T-helper 22 cell (primary cell): ENCODE measurements at regions not wholly inside any gene's neighbourhood (a gene's known extent, or its start where the extent isn't known, plus 50 kb on each side); places are given as distances from the start of the nearest gene placed in this dataset.
"Not testable (repeated sequence)": the region's sequence is repeated elsewhere in the genome, so short reads cannot be mapped to it uniquely, and the experiment has no call there.

ENCODE experiments used
- DNase-seq: peaks from one replicate; pipeline ENCODE4 v3.0.0-alpha.2; 2020; ENCODE audit warnings: low read depth

DNA sequence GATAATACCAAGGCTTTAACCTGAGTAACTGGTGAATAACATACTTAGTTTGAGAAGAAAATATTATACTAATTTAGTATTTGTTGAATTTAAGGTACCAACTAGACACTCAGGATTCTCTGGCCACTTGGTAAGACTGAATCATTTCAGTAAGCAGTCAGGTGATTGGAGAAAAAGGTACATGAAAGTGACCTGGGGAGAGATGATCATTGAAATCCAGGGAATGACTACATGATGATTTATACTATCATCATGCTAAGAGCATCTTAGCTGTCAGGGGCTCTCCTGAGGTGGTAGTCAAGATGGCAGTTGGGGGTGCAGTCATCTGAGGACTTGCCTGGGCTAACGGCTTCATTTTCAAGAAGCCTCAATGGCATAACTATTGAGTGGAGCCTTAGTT, 571.2 kb upstream of the ACVR2A start:
- DNase-seq: no peak

DNA sequence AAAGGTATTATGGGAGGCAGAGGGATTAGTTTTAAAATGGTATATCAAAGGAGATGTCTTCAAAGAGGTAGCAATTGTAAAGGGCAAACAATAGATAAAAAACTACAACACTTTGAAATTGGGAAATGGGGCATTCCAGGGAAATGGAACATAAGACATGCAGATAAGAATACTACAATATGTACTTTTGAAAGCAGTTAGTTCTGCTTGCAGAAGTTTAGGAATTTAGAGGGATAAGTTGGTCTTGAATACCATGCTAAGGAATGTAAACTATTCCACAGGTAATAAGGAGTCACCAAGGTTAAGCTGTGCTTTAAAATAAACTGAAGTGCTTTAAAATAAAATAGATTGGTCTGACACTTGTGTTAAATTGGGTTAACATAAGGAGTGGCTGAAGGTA, 571.7 kb upstream of the ACVR2A start:
- no peak for DNase-seq

DNA sequence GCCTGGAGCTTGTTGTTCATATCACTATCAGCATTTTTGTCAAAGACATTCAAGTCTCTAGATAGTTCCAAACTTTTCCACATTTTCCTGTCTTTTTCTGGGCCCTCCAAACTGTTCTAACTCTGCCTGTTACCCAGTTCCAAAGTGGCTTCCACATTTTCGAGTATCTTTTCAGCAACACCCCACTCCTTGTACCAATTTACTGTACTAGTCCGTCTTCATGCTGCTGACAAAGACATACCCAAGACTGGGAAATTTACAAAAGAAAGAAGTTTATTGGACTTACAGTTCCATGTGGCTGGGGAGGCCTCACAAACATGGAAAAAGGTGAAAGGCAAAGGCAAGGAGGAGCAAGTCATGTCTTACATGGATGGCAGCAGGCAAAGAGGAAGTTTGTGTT, 575.2 kb upstream of the ACVR2A start:
- DNase-seq: not testable (repeated sequence)

DNA sequence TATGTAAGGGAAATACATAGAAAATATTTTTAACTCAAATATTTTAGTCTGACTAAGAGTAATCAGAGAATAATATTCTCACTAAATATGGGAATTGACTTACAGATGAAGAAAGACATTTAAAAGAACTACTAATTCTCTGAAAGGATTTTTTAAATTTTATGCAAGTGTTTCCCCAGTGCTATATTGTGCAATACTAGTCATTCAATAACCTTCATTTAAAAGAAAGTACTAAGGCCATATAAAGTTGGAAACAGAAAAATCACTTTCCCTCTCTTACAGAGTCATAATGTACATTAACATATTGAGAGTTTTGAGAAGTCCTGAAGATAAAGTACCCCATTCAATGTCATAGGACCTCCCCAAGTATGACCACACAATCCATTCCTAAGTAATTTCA, 584.6 kb upstream of the ACVR2A start:
- DNase-seq: no peak

DNA sequence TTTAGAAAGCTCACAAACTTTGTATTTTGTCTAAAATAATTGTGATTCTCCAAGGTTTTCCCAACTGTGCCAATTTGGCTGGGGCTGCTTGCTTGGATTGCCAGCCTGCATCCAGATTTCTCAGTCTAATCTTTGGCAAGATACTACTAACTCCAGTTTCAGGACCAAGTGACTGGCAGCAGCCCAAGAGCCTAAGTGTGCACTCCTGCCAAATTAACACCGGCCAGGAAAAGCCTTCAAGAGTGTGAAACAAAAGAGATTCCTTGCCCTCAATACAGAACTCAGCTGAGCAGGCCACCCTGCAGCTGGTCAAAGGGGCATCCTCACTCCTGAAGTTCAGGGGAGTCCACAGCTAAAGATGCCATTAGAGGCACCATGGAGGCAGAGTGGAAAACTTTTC, 589.0 kb upstream of the ACVR2A start:
- DNase-seq: no peak

DNA sequence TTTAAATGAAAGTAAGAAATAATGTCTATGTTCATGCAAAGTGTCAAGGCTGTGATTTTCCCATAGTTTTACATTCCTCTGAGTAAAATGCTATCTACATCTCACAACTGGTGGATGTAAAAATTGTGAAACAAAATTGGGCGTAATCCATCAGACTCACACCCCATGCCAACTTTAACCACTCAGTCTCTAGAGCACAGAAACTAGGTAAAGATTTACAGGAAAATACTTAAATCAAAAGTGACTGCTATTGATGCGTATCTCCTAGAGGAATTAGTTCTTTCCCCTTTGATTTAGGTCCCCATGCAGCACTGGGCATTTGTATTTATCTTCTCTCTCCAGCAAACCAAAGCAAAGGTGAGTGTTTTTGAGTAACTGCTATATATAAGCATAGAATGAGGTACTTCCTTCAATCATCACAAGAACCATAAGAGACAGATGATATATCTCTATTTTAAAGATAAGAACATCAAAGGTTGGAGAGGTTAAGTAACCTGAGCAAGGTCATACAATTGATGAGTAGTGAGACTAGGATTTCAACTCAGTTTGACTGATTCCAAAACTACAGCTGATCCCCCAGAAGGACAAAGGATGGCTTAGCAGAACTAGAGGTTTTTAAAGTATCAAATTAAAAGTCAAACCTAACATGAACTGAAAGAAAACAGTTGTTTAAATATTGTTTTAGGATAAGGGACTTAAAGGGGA, 594.0 kb upstream of the ACVR2A start:
- no peak for DNase-seq

DNA sequence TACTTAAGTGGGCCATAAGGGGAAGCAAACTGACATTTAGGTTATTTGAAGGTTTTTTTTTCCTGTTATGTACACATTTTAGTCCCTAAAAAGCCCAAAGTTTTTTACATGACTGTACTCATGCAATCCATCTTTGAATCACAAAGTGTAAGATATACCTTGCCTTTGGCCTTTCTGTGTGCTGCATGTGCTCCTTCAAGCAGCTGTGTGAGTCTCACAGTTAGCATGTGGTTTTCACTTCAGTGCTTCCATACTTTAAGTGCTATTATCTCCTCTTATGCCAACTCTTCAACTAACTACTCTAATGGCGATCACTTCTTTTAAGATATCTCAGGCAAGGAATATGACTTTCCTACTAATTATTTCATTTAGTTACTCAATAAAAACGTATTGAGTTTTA, 597.1 kb upstream of the ACVR2A start:
- DNase-seq: no peak

DNA sequence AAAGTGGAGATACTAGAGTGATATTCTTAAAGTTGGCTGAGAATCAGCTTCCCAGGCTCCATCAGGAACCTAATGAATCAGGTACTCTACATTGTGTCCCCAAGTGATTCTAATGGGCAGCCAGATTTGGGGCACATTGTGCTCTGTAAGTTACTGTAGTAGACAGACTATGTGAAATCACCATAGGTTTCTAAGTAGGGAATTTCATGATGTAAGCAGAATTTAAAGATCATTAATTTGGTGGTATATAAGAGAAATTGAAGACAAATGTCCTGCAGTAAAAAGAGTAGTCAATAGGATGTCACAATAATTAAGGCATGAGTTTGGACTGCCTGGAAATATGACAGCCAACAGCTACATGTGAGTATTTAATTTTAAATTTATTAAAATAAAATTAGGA, 602.4 kb upstream of the ACVR2A start:
- DNase-seq: no peak

DNA sequence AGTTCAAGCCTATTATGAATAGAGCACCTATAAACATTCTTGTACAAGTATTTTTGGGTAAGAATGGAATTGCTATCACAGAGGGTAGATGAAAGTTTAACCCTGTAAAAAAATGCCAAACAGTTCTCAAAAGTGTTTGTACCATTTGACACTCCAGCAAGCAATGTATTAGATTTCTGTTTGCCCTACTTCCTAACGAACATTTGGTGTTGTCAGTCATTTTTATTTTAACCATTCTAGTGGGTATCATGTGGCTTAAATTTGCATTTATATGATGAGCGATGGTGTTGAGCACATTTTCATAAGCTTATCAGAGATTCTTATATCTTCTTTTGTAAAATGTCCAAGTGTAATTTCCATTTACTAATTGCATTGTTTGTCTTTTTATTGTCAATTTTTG, 608.2 kb upstream of the ACVR2A start:
- DNase-seq: no peak

DNA sequence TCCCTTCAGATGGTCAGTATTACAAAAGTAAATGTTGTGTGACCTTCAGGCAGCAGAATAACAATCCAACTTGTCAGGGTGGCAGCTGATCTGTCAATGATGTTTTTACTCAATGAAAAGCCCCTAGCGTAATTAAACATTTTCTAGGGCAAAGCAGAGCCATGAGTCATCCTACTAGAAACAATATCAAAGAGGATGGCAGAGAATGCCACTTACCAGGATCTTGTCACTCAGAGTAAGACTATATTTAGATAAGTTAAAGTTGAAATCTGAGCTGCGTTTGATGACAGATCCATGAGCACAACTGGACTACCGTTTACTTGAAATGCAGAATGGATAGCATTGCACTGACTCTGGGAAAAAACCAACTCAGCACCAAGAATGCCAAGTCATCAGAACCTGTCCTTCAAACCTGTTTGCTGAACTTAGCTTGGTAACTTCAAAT, 612.6 kb upstream of the ACVR2A start:
- DNase-seq: no peak

DNA sequence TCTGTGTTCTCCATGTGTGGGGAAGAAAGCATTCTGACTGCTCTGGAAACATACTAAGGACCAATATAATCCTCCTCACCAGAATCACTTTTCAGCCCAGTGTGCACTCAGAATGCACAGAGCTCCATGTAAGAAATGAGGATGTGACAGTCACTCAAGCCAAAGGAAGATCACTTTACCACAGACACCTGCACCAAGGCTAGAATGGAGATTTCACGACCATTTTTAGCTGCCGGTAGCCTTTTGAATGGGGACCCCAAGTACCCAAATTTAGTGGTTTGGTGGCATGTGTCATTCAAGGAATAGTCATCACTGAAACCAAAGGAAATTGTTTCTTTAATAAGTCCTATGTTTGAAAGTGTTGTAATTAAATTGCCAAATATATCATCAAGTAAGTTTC, 613.2 kb upstream of the ACVR2A start:
- DNase-seq: no peak

DNA sequence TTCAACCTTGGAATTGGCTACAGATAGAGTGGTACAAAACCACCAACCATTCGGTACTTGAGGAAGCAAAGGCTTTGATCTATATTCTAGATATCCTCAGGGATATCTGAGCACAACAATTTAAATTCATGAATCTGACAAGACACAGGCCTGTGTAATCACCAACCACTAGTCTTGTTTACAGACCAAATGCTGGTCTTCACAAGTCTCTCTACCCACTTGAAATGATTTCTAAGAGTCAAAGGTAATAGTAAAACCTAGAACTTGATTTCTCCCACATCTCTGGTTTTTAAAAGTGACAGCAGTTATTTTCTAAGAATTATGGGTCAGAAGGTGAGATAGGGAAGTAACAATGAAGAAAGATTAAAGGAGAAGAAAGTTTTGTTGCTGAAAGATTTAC, 613.7 kb upstream of the ACVR2A start:
- DNase-seq: no peak

DNA sequence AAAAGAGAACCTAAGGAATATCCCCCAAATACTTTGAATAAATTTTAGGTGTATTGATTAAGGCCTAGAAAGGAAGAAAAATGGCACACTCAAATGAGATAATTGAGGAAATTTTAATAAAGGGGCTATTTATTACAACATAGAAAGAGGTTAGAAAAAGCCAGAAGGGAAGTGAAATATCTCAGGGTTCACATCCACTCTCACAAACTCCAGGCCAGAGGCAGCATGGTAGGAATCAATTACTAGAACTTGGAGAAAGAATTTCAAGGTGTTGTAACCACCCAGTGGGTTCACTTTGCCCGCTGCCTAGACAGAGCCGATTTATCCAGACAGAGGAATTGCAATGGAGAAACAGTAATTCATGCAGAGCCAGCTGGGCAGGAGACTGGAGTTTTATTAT, 617.5 kb upstream of the ACVR2A start:
- DNase-seq: no peak

DNA sequence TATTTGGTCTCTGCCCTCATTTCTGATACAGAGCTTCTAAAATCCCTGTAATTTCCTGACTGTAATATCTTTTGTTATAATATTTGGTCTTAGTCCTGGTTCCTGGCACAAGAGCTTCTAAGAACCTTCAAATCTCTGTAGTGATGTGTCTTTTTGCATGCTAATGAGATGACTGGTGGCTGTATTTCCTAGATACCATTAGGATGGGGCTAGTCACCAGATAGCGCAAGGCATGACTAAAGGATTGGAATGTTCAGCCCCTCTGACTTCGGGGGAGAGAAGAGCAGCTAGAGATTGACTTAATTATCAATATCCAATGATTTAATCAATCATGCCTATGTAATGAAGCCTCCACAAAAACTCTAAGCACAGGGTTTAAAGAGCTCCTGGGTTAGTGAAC, 620.8 kb upstream of the ACVR2A start:
- no peak for DNase-seq

DNA sequence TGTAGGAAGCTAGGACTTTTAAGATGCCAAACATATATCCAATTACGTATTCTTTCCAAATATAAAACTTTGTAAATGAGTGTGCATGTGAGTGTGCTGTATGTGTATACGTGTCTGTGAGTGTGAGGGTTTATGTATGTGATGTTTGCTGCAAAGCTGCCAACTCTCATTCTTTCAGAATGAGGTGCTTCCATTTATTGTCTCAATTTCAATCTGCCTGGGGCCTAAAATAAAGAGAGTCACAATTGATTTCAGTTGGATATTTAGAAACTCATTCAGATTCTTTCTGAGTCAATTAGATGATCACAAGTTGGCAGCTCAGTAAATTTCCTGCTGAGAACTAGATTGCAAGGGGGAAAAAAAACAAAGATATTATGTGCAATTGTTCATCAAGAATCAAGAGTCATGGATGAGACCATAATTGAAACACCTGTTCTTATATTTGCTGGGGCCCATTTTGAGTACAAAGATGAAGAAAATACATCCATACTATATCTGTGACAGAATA, 621.2 kb upstream of the ACVR2A start:
- no peak for DNase-seq

DNA sequence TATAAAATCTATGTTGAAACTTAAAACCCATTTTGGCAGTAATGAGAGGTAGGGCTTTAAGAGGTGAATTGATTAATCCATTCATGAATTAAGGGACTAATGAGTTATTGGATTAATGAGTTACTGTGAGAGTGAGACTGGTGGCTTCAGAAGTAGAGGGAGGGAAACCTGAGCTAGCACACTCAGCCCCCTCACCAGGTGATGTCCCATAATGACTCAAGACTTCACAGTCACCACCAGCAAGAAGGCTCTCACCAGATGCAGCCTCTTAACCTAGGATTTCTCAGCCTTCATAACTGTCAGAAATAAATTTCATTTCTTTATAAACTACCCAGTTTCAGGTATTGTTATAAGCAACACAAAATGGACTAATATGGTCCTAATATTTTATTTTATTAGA, 621.7 kb upstream of the ACVR2A start:
- no peak for DNase-seq

DNA sequence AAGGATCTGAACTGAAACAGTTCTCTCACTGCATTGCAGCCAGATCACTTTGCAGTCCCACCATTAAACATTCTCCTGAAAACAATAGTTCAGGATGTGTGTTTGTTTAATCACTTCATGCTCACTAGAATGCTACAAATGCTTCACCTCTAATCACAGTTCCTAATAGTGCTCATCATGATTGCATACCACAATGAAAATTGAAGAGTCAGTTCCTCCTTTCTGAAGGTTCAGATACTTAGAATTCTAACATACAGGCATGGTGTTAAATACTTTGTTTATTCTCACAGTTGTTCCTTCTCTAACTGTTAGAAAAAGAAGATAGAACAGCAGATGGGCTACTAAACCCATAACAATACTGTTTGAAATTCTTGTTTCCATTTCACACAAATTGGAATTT, 622.3 kb upstream of the ACVR2A start:
- no peak for DNase-seq

DNA sequence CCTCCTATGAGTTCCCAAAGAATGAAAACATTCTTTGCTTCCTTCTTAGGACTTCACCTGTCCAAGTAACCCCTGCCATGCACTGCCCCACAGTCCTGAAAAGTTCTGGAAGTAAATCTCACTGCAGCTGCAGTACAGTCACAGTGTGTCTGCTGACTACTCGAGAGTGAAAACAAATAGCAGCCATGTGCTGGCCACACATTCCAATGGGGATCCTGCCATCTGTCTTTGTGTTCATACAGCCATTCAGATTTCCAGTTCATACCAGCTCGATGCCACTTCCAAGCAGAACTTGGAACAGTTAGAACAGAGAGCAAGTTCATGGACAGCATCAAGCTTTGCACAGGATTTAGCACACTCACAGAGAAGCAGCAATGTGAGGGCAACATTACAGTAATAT, 629.9 kb upstream of the ACVR2A start:
- no peak for DNase-seq

DNA sequence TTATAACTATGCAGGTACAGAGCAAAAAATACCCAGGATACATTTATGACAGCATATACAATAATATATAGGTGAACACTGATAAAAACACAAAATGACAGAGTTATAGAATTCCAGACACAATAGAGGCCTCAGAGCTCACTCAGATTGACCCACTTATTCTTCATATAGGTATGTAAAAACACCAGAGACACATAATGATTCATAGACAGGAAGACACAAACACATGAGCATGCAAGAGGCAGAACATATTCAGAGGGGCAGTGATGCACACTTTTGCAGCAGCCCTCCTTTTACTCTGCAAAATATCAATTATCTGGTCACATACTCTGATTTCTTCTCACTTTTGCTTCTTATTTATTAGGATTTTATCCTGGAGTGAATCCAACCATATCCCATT, 633.3 kb upstream of the ACVR2A start:
- no peak for DNase-seq

DNA sequence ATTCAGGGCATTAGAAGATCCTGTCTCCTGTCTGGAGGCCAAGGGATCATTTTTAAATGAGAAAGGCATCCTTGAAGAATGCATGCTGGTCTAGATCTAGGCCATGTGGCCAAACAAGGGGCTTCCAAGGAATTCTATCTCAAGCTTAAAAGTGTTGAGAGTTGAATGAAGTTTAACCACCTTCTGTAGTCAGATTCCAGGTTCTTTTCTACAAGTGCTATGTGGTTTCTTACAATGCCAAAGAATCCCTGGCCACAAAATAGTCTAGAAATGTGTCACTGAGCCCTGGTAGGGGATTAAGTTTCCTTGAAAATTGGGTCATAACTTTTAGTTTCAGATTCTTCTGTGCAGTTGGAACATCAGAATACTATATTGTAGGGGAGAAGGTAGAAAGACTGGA, 640.7 kb upstream of the ACVR2A start:
- no peak for DNase-seq

DNA sequence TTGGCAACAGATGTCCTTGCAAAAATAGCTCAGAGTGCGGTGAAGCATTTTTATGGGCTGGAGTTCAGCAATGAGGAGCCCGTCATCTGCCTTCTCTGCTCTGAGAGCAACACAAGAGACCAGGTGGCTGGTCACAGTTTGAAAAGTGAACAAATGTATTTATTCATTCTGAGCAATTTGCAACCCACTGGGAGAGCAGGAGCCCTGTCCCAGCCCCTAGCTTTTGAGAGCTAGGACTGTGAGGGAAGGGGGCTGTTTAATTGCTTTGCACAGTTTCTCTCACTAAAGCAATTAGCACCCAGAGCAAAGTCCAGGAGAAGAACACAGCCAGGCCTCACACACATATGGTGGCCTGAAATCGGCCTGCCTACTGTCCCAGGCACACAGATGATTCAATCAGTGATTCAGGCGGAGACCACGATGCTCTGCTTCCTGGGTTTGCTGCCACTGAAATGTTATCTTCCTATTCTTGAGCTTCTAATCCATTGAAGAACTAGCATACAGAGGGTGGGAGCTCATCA, 646.1 kb upstream of the ACVR2A start:
- DNase-seq: no peak

DNA sequence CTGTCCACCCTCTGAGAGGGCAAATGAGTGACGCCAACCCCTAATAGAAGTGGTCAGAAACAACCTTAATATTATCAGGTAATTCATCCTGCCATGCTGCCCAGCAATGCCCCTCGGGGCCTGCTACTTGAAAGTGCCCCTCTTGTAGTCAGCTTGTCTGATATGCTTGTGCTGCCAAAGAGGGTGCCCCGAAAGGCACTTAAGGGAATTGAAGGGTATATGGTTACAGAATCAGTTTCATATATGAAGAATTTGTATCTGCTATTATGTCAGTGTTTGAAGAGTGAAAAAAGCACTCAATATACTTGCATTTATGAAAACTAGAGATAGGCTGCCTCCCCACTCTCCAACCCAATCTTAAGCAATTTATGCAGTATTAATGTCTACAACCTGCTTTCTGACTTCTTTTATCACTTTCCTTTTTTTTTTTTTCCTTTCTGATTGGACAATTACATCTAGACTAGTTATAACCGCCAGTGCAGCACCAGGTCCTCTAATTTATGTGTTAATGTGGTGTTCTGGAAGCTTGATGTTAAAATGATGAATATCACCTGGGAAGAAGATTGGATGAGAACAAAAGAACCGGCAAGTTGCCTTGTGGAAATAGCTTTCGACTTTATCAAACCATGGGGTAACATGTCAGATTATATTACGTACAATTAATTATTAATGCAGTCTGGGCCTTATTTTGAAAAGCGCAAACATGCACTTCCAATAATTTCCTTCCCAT, 646.9 kb upstream of the ACVR2A start:
- DNase-seq: no peak

DNA sequence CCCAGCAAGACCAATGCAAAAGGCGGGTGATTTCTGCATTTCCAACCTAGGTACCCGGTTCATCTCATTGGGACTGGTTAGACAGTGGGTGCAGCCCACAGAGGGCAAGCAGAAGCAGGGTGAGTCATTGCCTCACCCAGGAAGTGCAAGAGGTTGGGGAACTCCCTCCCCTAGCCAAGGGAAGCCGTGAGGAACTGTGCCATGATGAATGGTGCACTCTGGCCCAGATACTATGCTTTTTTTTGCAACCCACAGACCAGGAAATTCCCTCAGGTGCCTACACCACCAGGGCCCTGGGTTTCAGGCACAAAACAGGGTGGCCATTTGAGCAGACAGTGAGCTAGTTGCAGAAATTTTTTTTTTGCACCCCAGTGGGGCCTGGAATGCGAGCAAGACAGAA, 662.6 kb upstream of the ACVR2A start:
- DNase-seq: peak; percentile 68
